Spleen (tissue), 7 donors: ENCODE measurements at regions not wholly inside any gene's neighbourhood (a gene's known extent, or its start where the extent isn't known, plus 50 kb on each side); places are given as distances from the start of the nearest gene placed in this dataset.

Source experiments
- POLR2A ChIP-seq, 3 donors: fragments of 450-650 bp; IDR thresholded peaks; one replicate each; pipeline ENCODE4 v1.5.1; 2017; ENCODE audit warnings: antibody characterized with exemption in 3 of 3, mild to moderate bottlenecking in 1 of 3
- POLR2AphosphoS5 ChIP-seq, 3 donors: sonication (generic); formaldehyde crosslinking; IDR thresholded peaks; one replicate each; pipeline ENCODE4 v1.5.1; 2017; ENCODE audit warnings: antibody characterized with exemption in 3 of 3
- TF ChIP-seq, protein P1 (sequence below), 11 experiments: fragments of 200-600 bp in 7 of 11; fragments of 450-650 bp in 4 of 11; sonication (generic) in 4 of 11; IDR thresholded peaks in 8 of 11; conservative IDR thresholded peaks in 3 of 11; 1 replicate in 7 of 11; 2 replicates in 4 of 11; pipeline versions ENCODE4 v1.4.0 to v1.8.0; 2016 to 2021; ENCODE audit warnings: antibody characterized with exemption in 11 of 11, inconsistent platforms in 4 of 11, mild to moderate bottlenecking in 1 of 11
- donor health status: DM: no; HTN: no; CAD: no; lungs with moderate emphysema.
- donor health status: DM: no; HTN: no; CAD: no.
- donor health status: DM: no; HTN: no; CAD: no.

- TF ChIP-seq, protein P1, sequence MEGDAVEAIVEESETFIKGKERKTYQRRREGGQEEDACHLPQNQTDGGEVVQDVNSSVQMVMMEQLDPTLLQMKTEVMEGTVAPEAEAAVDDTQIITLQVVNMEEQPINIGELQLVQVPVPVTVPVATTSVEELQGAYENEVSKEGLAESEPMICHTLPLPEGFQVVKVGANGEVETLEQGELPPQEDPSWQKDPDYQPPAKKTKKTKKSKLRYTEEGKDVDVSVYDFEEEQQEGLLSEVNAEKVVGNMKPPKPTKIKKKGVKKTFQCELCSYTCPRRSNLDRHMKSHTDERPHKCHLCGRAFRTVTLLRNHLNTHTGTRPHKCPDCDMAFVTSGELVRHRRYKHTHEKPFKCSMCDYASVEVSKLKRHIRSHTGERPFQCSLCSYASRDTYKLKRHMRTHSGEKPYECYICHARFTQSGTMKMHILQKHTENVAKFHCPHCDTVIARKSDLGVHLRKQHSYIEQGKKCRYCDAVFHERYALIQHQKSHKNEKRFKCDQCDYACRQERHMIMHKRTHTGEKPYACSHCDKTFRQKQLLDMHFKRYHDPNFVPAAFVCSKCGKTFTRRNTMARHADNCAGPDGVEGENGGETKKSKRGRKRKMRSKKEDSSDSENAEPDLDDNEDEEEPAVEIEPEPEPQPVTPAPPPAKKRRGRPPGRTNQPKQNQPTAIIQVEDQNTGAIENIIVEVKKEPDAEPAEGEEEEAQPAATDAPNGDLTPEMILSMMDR (IDR thresholded peaks at IDR 0.05 in 8 of 11, conservative IDR thresholded peaks at IDR 0.05 in 3 of 11): no peak
- TF ChIP-seq POLR2AphosphoS5 (IDR thresholded peaks at IDR 0.05): no peak
- no peak for TF ChIP-seq POLR2A (IDR thresholded peaks at IDR 0.05)
Observed at GRCh38 chr18:4705894-4706293, 250.8 kb upstream of the DLGAP1 start.
